Calu3 (cell line): ENCODE measurements at regions not wholly inside any gene's neighbourhood (a gene's known extent, or its start where the extent isn't known, plus 50 kb on each side); places are given as distances from the start of the nearest gene placed in this dataset.

ENCODE experiments used
- BruUV-seq: library from RNA; stranded (reverse); fragments of 400-500 nt; replicated peaks from 2 replicates; lab custom pipeline; 2021; lab: Mats Ljungman, UMichigan
- CTCF ChIA-PET: fragments of 300-600 bp; sonication (Branson Sonifier 250); formaldehyde crosslinking; loops from one replicate; lab custom pipeline; 2022; ENCODE audit warnings: antibody characterized with exemption; lab: Charles Lee
- DNase-seq: peaks from one replicate; pipeline ENCODE4 v3.0.0; 2022
- H3K27ac Mint-ChIP-seq: one replicate; pipeline ENCODE4 v1.8.0; 2022; ENCODE audit warnings: mixed read lengths; ENCODE audit not compliant: unreplicated experiment
- H3K27me3 Mint-ChIP-seq: one replicate; pipeline ENCODE4 v1.8.0; 2022; ENCODE audit warnings: mixed read lengths; ENCODE audit not compliant: unreplicated experiment
- H3K36me3 Mint-ChIP-seq: one replicate; pipeline ENCODE4 v1.8.0; 2022; ENCODE audit warnings: mild to moderate bottlenecking, moderate library complexity, mixed read lengths; ENCODE audit not compliant: insufficient read depth, unreplicated experiment
- H3K4me1 Mint-ChIP-seq: one replicate; pipeline ENCODE4 v1.8.0; 2022; ENCODE audit warnings: mild to moderate bottlenecking, low read depth, mixed read lengths; ENCODE audit not compliant: unreplicated experiment
- H3K4me3 Mint-ChIP-seq: one replicate; pipeline ENCODE4 v1.8.0; 2022; ENCODE audit warnings: mild to moderate bottlenecking, low read depth, moderate library complexity, mixed read lengths; ENCODE audit not compliant: unreplicated experiment
- H3K9me3 Mint-ChIP-seq: one replicate; pipeline ENCODE4 v1.8.0; 2022; ENCODE audit warnings: low read depth, mixed read lengths; ENCODE audit not compliant: unreplicated experiment
- CTCF ChIP-seq: fragments of 200-600 bp; IDR thresholded peaks from one replicate; pipeline ENCODE4 v1.8.0; 2022; ENCODE audit warnings: antibody characterized with exemption; ENCODE audit not compliant: unreplicated experiment
- intact Hi-C: fragments of 100-400 bp; cut with micrococcal nuclease; formaldehyde crosslinking; loops from one replicate; pipeline ENCODE4 v1.10.0; 2022; ENCODE audit not compliant: unreplicated experiment

- no peaks in the 10 kb centered on the region for H3K27me3 Mint-ChIP-seq
- intact Hi-C loops = no loop called here
- no peak overlapping the region for H3K4me3 Mint-ChIP-seq
- BruUV-seq = no TSS peak
- no peak overlapping the region for H3K27ac Mint-ChIP-seq
- no peak for TF ChIP-seq CTCF
- no peak for DNase-seq
- peaks cover 3% of the 10 kb centered on the region for H3K36me3 Mint-ChIP-seq
- H3K9me3 Mint-ChIP-seq = peaks cover 16% of the 10 kb centered on the region
- no peaks in the 10 kb centered on the region for H3K4me1 Mint-ChIP-seq
- CTCF ChIA-PET = no interaction called here
These were observed 401.4 kb upstream of the MYT1L start for GRCh38 chr2:2732331-2733119.

- CTCF ChIA-PET = no interaction called here
- no peak for TF ChIP-seq CTCF
- intact Hi-C loops = no loop called here
- H3K4me3 Mint-ChIP-seq = no peak overlapping the region
- peaks cover 3% of the 10 kb centered on the region for H3K36me3 Mint-ChIP-seq
- H3K27me3 Mint-ChIP-seq = no peaks in the 10 kb centered on the region
- H3K4me1 Mint-ChIP-seq = no peaks in the 10 kb centered on the region
- BruUV-seq = no TSS peak
- H3K9me3 Mint-ChIP-seq = peaks cover 12% of the 10 kb centered on the region
- no peak for DNase-seq
- H3K27ac Mint-ChIP-seq = no peak overlapping the region
These were observed 400.8 kb upstream of the MYT1L start for GRCh38 chr2:2731816-2732284.

- no peaks in the 10 kb centered on the region for H3K4me1 Mint-ChIP-seq
- BruUV-seq = no TSS peak
- H3K4me3 Mint-ChIP-seq = no peak overlapping the region
- CTCF ChIA-PET = interaction anchor here (0.6 kb wide), 1 partner anchor 752 kb away, joined by 3 read pairs; no protein-coding TSS in a partner anchor
- intact Hi-C loops = no loop called here
- no peak overlapping the region for H3K27ac Mint-ChIP-seq
- TF ChIP-seq CTCF = no peak
- H3K9me3 Mint-ChIP-seq = peaks cover 16% of the 10 kb centered on the region
- DNase-seq = no peak
- peaks cover 3% of the 10 kb centered on the region for H3K36me3 Mint-ChIP-seq
- no peaks in the 10 kb centered on the region for H3K27me3 Mint-ChIP-seq
These were observed 400.2 kb upstream of the MYT1L start for GRCh38 chr2:2731101-2731815.

GRCh38 chr2:2730301-2730833 lies 399.3 kb upstream of the MYT1L start:
- BruUV-seq = no TSS peak
- CTCF ChIA-PET = interaction anchor here (0.6 kb wide), 1 partner anchor 753 kb away, joined by 3 read pairs; no protein-coding TSS in a partner anchor

More at GRCh38 chr2:2730301-2730833, 399.3 kb upstream of the MYT1L start:
- TF ChIP-seq CTCF = no peak
- peaks cover 3% of the 10 kb centered on the region for H3K36me3 Mint-ChIP-seq
- peaks cover 16% of the 10 kb centered on the region for H3K9me3 Mint-ChIP-seq
- H3K27me3 Mint-ChIP-seq = no peaks in the 10 kb centered on the region
- no peaks in the 10 kb centered on the region for H3K4me1 Mint-ChIP-seq
- H3K27ac Mint-ChIP-seq = no peak overlapping the region
- no peak for DNase-seq
- intact Hi-C loops = no loop called here
- H3K4me3 Mint-ChIP-seq = no peak overlapping the region
